ENCODE measurements at regions not wholly inside any gene's neighbourhood (a gene's known extent, or its start where the extent isn't known, plus 50 kb on each side); places are given as distances from the start of the nearest gene placed in this dataset.

DNA sequence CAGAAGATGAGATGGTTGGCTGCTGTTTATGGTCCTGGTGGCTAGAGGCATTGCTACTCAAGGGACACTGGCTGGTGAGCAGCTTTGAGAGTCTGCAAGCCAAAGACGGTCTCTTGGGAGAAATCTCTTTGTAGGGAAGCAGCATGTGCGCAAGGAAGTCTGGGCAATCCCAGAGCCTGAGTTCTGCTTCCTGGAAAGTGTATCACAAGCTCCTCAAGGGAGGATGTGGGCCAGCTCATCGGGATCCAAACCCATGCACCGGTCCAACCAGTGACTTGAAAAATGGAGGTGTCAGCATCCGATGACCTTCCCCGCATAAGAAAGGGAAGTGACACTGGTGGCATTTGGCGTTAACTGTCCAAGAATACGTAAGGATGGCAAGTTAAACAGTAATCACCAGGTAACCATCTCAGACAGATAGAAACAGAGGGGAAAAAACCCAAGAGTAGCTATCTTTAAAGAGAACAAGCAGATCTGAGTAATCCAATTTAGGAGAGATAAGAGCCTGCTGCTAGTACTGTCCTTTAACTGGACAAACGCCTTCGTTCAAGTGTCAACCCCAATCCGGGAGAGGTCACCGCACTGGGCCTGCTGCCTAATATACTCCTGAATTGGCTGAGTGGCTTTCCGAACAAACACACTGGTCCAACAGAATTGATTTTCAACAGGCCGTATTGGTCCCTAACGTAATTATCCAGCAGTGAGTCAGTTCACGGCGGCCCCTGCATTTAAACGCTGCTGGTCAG lies 303.0 kb upstream of the ZFHX3 start:
- TF ChIP-seq, protein P1, sequence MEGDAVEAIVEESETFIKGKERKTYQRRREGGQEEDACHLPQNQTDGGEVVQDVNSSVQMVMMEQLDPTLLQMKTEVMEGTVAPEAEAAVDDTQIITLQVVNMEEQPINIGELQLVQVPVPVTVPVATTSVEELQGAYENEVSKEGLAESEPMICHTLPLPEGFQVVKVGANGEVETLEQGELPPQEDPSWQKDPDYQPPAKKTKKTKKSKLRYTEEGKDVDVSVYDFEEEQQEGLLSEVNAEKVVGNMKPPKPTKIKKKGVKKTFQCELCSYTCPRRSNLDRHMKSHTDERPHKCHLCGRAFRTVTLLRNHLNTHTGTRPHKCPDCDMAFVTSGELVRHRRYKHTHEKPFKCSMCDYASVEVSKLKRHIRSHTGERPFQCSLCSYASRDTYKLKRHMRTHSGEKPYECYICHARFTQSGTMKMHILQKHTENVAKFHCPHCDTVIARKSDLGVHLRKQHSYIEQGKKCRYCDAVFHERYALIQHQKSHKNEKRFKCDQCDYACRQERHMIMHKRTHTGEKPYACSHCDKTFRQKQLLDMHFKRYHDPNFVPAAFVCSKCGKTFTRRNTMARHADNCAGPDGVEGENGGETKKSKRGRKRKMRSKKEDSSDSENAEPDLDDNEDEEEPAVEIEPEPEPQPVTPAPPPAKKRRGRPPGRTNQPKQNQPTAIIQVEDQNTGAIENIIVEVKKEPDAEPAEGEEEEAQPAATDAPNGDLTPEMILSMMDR (IDR thresholded peaks at IDR 0.05): no peak
- no peak for TF ChIP-seq POLR2A (IDR thresholded peaks at IDR 0.05)

Measured in right lobe of liver (tissue), 4 donors.